ENCODE measurements at regions not wholly inside any gene's neighbourhood (a gene's known extent, or its start where the extent isn't known, plus 50 kb on each side); places are given as distances from the start of the nearest gene placed in this dataset.

- DNase-seq = no peak
Measured at GRCh38 chr18:25962919-25963318, 127.5 kb downstream of the SS18 start.

- DNase-seq = no peak
Measured at GRCh38 chr18:25962176-25962575, 128.2 kb downstream of the SS18 start.

- DNase-seq = no peak
Measured at GRCh38 chr18:25957017-25957416, 133.4 kb downstream of the SS18 start.

GRCh38 chr18:25953111-25953510 is 137.3 kb downstream of the SS18 start:
- no peak for DNase-seq

- no peak for DNase-seq
Measured at GRCh38 chr18:25950321-25950720, 140.1 kb downstream of the SS18 start.

GRCh38 chr18:25946540-25946939 is 143.9 kb downstream of the SS18 start:
- DNase-seq = no peak

GRCh38 chr18:25935356-25935755 is 155.1 kb downstream of the SS18 start:
- no peak for DNase-seq

- DNase-seq = no peak
Measured at GRCh38 chr18:25931126-25931525, 159.3 kb downstream of the SS18 start.

- DNase-seq = no peak
Measured at GRCh38 chr18:25929787-25930186, 160.6 kb downstream of the SS18 start.

- DNase-seq = no peak
Measured at GRCh38 chr18:25927830-25928229, 162.6 kb downstream of the SS18 start.

- DNase-seq = no peak
Measured at GRCh38 chr18:25923193-25923592, 167.2 kb downstream of the SS18 start.

GRCh38 chr18:25921677-25922421 is 168.6 kb downstream of the SS18 start:
- no peak for DNase-seq

GRCh38 chr18:25915907-25916306 is 174.5 kb downstream of the SS18 start:
- DNase-seq = no peak

- no peak for DNase-seq
Measured at GRCh38 chr18:25898965-25899364, 191.4 kb downstream of the SS18 start.

- DNase-seq = no peak
Measured at GRCh38 chr18:25896956-25897355, 193.5 kb downstream of the SS18 start.

- peak; percentile 50 for DNase-seq
Measured at GRCh38 chr18:25896178-25896780, 194.1 kb downstream of the SS18 start.

- DNase-seq = no peak
Measured at GRCh38 chr18:25895518-25895917, 194.9 kb downstream of the SS18 start.

GRCh38 chr18:25886283-25886682 is 204.1 kb downstream of the SS18 start:
- no peak for DNase-seq

GRCh38 chr18:25883091-25883490 is 207.3 kb downstream of the SS18 start:
- DNase-seq = no peak

GRCh38 chr18:25881149-25881548 is 209.3 kb downstream of the SS18 start:
- no peak for DNase-seq

- DNase-seq = no peak
Measured at GRCh38 chr18:25880441-25880840, 210.0 kb downstream of the SS18 start.

- peak; percentile 32 for DNase-seq
Measured at GRCh38 chr18:25876330-25876948, 214.0 kb downstream of the SS18 start.

GRCh38 chr18:25875551-25876240 is 214.7 kb downstream of the SS18 start:
- no peak for DNase-seq
